ENCODE measurements at regions not wholly inside any gene's neighbourhood (a gene's known extent, or its start where the extent isn't known, plus 50 kb on each side); places are given as distances from the start of the nearest gene placed in this dataset.

- H3K79me2 ChIP-seq (ENCODE audit: insufficient read depth, low read length), result no peaks in the 10 kb centered on the region
- WGBS (ENCODE audit: insufficient coverage), result 82% methylated on average over 12 of the region's 14 CpGs
- H3K36me3 Mint-ChIP-seq, result no peaks in the 10 kb centered on the region
- H4K20me1 ChIP-seq (ENCODE audit: insufficient read depth, low read length), result no peaks in the 10 kb centered on the region
- H3K27me3 ChIP-seq (ENCODE audit: control insufficient read depth in 2 of 2, insufficient read depth in 2 of 2, low read length in 2 of 2), result no peaks in the 10 kb centered on the region
- H3K36me3 ChIP-seq (replicated peaks in 1 of 2; ENCODE audit: control insufficient read depth in 1 of 2, insufficient read depth in 2 of 2, low read length in 2 of 2), result no peaks in the 10 kb centered on the region
- no peaks in the 10 kb centered on the region for H3K4me1 ChIP-seq (ENCODE audit: control insufficient read depth in 1 of 2, insufficient read depth in 2 of 2, low read length in 2 of 2)
- no peak overlapping the region for H3K4me2 ChIP-seq (replicated peaks; ENCODE audit: extremely low read depth, low read length, poor library complexity, severe bottlenecking)
- H3K4me1 Mint-ChIP-seq, result no peaks in the 10 kb centered on the region
- no peak overlapping the region for H3K4me3 Mint-ChIP-seq
- no peak overlapping the region for H3K27ac ChIP-seq (ENCODE audit: low read depth in 1 of 2, low read length in 2 of 2)
- H2AFZ ChIP-seq (ENCODE audit: insufficient read depth, low read depth, low read length, poor library complexity, severe bottlenecking), result no peak overlapping the region
- no peaks in the 10 kb centered on the region for H3K9me3 ChIP-seq (replicated peaks in 1 of 2; ENCODE audit: control insufficient read depth in 1 of 2, insufficient read depth in 1 of 2, low read length in 2 of 2)
- peaks cover 0 to 2% (median 0%) of the 10 kb centered on the region in 7 donors for H3K9me3 Mint-ChIP-seq
- DNase-seq, result no peak
- peak overlapping the region in 1 of 7 donors; percentile 46 for H3K27ac Mint-ChIP-seq
- no peak overlapping the region for H3K9ac ChIP-seq (ENCODE audit: insufficient read depth, low read length, poor library complexity, severe bottlenecking)
- H3K4me3 ChIP-seq (replicated peaks in 1 of 3; ENCODE audit: low read depth in 2 of 3, low read length in 3 of 3), result no peak overlapping the region
- H3K27me3 Mint-ChIP-seq (ENCODE audit: low read depth in 3 of 3), result peaks cover 3 to 7% (median 6%) of the 10 kb centered on the region in 3 donors
- intact Hi-C loops (cut with micrococcal nuclease), result no loop called here
- TF ChIP-seq, protein P1, sequence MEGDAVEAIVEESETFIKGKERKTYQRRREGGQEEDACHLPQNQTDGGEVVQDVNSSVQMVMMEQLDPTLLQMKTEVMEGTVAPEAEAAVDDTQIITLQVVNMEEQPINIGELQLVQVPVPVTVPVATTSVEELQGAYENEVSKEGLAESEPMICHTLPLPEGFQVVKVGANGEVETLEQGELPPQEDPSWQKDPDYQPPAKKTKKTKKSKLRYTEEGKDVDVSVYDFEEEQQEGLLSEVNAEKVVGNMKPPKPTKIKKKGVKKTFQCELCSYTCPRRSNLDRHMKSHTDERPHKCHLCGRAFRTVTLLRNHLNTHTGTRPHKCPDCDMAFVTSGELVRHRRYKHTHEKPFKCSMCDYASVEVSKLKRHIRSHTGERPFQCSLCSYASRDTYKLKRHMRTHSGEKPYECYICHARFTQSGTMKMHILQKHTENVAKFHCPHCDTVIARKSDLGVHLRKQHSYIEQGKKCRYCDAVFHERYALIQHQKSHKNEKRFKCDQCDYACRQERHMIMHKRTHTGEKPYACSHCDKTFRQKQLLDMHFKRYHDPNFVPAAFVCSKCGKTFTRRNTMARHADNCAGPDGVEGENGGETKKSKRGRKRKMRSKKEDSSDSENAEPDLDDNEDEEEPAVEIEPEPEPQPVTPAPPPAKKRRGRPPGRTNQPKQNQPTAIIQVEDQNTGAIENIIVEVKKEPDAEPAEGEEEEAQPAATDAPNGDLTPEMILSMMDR (IDR thresholded peaks at IDR 0.05), result no peak
Observed at GRCh38 chr6:170129691-170130171, 161.1 kb downstream of the DLL1 start.

- DNase-seq, result no peak
- Mint-ChIP-seq H3K4me1 (no peaks in the 10 kb centered on the region), H3K4me3 (no peak overlapping the region), H3K9me3 (peaks cover 0 to 2% (median 0%) of the 10 kb centered on the region in 7 donors), H3K27me3 (ENCODE audit: low read depth in 3 of 3) (peaks cover 3 to 6% (median 6%) of the 10 kb centered on the region in 3 donors), H3K36me3 (no peaks in the 10 kb centered on the region), H3K27ac (no peak overlapping the region)
- no peaks in the 10 kb centered on the region for H3K27me3 ChIP-seq (ENCODE audit: control insufficient read depth in 2 of 2, insufficient read depth in 2 of 2, low read length in 2 of 2)
- intact Hi-C loops (cut with micrococcal nuclease), result no loop called here
- H3K9ac ChIP-seq (ENCODE audit: insufficient read depth, low read length, poor library complexity, severe bottlenecking), result no peak overlapping the region
- no peak overlapping the region for H3K4me2 ChIP-seq (replicated peaks; ENCODE audit: extremely low read depth, low read length, poor library complexity, severe bottlenecking)
- H3K4me3 ChIP-seq (replicated peaks in 1 of 3; ENCODE audit: low read depth in 2 of 3, low read length in 3 of 3), result no peak overlapping the region
- H3K27ac ChIP-seq (ENCODE audit: low read depth in 1 of 2, low read length in 2 of 2), result no peak overlapping the region
- no peaks in the 10 kb centered on the region for H3K79me2 ChIP-seq (ENCODE audit: insufficient read depth, low read length)
- no peaks in the 10 kb centered on the region for H3K36me3 ChIP-seq (replicated peaks in 1 of 2; ENCODE audit: control insufficient read depth in 1 of 2, insufficient read depth in 2 of 2, low read length in 2 of 2)
- TF ChIP-seq, protein P1 (IDR thresholded peaks at IDR 0.05), result no peak
- WGBS (ENCODE audit: insufficient coverage), result 95% methylated on average over 27 of the region's 34 CpGs
- H4K20me1 ChIP-seq (ENCODE audit: insufficient read depth, low read length), result no peaks in the 10 kb centered on the region
- H3K9me3 ChIP-seq (replicated peaks in 1 of 2; ENCODE audit: control insufficient read depth in 1 of 2, insufficient read depth in 1 of 2, low read length in 2 of 2), result no peaks in the 10 kb centered on the region
- H2AFZ ChIP-seq (ENCODE audit: insufficient read depth, low read depth, low read length, poor library complexity, severe bottlenecking), result no peak overlapping the region
- no peaks in the 10 kb centered on the region for H3K4me1 ChIP-seq (ENCODE audit: control insufficient read depth in 1 of 2, insufficient read depth in 2 of 2, low read length in 2 of 2)
Observed at GRCh38 chr6:170128811-170129681, 161.8 kb downstream of the DLL1 start.

Data from CD14-positive monocyte (primary cell).